ENCODE measurements at regions not wholly inside any gene's neighbourhood (a gene's known extent, or its start where the extent isn't known, plus 50 kb on each side); places are given as distances from the start of the nearest gene placed in this dataset.

- DNase-seq (ENCODE audit: low spot score) = no peak
- peaks cover 8% of the 10 kb centered on the region; the same call in 1 of the 2 replicates for H3K9me3 Mint-ChIP-seq
- no peak for ATAC-seq
- no peak for TF ChIP-seq ZNF121 (CRISPR knock-in tag; IDR thresholded peaks at IDR 0.05)
- no peaks in the 10 kb centered on the region for H3K27me3 Mint-ChIP-seq (ENCODE audit: low read depth)
- no peaks in the 10 kb centered on the region for H3K4me1 Mint-ChIP-seq
- no peak overlapping the region for H3K4me3 Mint-ChIP-seq
- CTCF ChIA-PET = no interaction called here
- POLR2A ChIA-PET = no interaction called here
- H3K27ac Mint-ChIP-seq = no peak overlapping the region
- no peaks in the 10 kb centered on the region for H3K36me3 Mint-ChIP-seq
Measured at GRCh38 chr2:185202381-185202780, 536.2 kb upstream of the FSIP2 start.

- Mint-ChIP-seq H3K4me1 (no peaks in the 10 kb centered on the region), H3K36me3 (no peaks in the 10 kb centered on the region)
- CTCF ChIA-PET = interaction anchor here (1.2 kb wide), 1 partner anchor 536 kb away, joined by 4 read pairs; no protein-coding TSS in a partner anchor
Measured at GRCh38 chr2:185202945-185203528, 535.6 kb upstream of the FSIP2 start.

More at GRCh38 chr2:185202945-185203528, 535.6 kb upstream of the FSIP2 start:
- TF ChIP-seq JAZF1 (CRISPR knock-in tag; IDR thresholded peaks at IDR 0.05) (no peak), TCF7 (CRISPR knock-in tag; IDR thresholded peaks at IDR 0.05; ENCODE audit: low read depth) (no peak), AFF4 (CRISPR knock-in tag; IDR thresholded peaks at IDR 0.05; ENCODE audit: borderline replicate concordance) (no peak), USF2 (CRISPR knock-in tag; IDR thresholded peaks at IDR 0.05) (no peak), FOXP1 (CRISPR knock-in tag; IDR thresholded peaks at IDR 0.05; ENCODE audit: borderline replicate concordance) (no peak), FOXJ3 (CRISPR knock-in tag; IDR thresholded peaks at IDR 0.05; ENCODE audit: borderline replicate concordance) (no peak), RORB (CRISPR knock-in tag; IDR thresholded peaks at IDR 0.05) (no peak), HMGA2 (CRISPR knock-in tag; IDR thresholded peaks at IDR 0.05) (no peak), AR (CRISPR knock-in tag; IDR thresholded peaks at IDR 0.05) (no peak), FOXP4 (CRISPR knock-in tag; IDR thresholded peaks at IDR 0.05) (no peak), PRRX2 (CRISPR knock-in tag; IDR thresholded peaks at IDR 0.05) (no peak), ZSCAN18 (CRISPR knock-in tag; IDR thresholded peaks at IDR 0.05) (no peak), TP53 (CRISPR knock-in tag; IDR thresholded peaks at IDR 0.05) (no peak), MLX (CRISPR knock-in tag; IDR thresholded peaks at IDR 0.05) (no peak), SMAD3 (CRISPR knock-in tag; IDR thresholded peaks at IDR 0.05; ENCODE audit: borderline replicate concordance) (no peak)
- POLR2A ChIA-PET = no interaction called here
- H3K27ac Mint-ChIP-seq = no peak overlapping the region
- ATAC-seq = no peak
- H3K27me3 Mint-ChIP-seq (ENCODE audit: low read depth) = no peaks in the 10 kb centered on the region
- no peak for DNase-seq (ENCODE audit: low spot score)
- peaks cover 8% of the 10 kb centered on the region; the same call in 1 of the 2 replicates for H3K9me3 Mint-ChIP-seq
- H3K4me3 Mint-ChIP-seq = no peak overlapping the region
